Adrenal gland (tissue), 5 donors: ENCODE measurements at regions not wholly inside any gene's neighbourhood (a gene's known extent, or its start where the extent isn't known, plus 50 kb on each side); places are given as distances from the start of the nearest gene placed in this dataset.

ENCODE experiments used
- POLR2A ChIP-seq, 2 donors: fragments of 450-650 bp; IDR thresholded peaks; one replicate each; pipeline ENCODE4 v1.6.1; 2017; ENCODE audit warnings: antibody characterized with exemption in 2 of 2, mild to moderate bottlenecking in 2 of 2, moderate library complexity in 1 of 2
- TF ChIP-seq, protein P1 (sequence below), 6 experiments: fragments of 450-650 bp in 4 of 6; fragments of 200-600 bp in 2 of 6; sonication (generic) in 1 of 6; IDR thresholded peaks; 1 replicate in 5 of 6; 2 replicates in 1 of 6; pipeline versions ENCODE4 v1.5.1 to v1.8.0; 2016 to 2021; ENCODE audit warnings: antibody characterized with exemption in 6 of 6, mild to moderate bottlenecking in 2 of 6, moderate library complexity in 1 of 6
- donor health status: DM: no; HTN: no; CAD: no.

DNA sequence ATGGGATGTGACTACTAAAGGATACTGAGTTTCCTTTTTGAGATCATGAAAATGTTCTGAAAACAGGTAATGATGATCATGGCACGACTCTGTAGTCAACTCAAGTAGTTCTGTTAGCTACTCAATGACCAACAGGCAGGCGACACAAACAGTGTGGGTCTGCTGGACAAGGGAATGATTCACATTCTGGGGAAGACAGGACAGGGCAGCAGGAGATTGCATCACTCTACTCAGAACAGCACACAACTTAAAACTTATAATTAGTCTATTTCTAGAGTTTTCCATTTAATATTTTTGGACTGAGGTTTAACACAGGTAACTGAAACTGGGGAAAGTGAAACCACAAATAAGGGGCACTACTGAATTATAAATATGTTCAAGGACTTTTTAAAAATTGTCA is 365.2 kb downstream of the PRDM5 start:
- TF ChIP-seq, protein P1, sequence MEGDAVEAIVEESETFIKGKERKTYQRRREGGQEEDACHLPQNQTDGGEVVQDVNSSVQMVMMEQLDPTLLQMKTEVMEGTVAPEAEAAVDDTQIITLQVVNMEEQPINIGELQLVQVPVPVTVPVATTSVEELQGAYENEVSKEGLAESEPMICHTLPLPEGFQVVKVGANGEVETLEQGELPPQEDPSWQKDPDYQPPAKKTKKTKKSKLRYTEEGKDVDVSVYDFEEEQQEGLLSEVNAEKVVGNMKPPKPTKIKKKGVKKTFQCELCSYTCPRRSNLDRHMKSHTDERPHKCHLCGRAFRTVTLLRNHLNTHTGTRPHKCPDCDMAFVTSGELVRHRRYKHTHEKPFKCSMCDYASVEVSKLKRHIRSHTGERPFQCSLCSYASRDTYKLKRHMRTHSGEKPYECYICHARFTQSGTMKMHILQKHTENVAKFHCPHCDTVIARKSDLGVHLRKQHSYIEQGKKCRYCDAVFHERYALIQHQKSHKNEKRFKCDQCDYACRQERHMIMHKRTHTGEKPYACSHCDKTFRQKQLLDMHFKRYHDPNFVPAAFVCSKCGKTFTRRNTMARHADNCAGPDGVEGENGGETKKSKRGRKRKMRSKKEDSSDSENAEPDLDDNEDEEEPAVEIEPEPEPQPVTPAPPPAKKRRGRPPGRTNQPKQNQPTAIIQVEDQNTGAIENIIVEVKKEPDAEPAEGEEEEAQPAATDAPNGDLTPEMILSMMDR (IDR thresholded peaks at IDR 0.05), result no peak
- TF ChIP-seq POLR2A (IDR thresholded peaks at IDR 0.05), result no peak
